ENCODE measurements at regions not wholly inside any gene's neighbourhood (a gene's known extent, or its start where the extent isn't known, plus 50 kb on each side); places are given as distances from the start of the nearest gene placed in this dataset.

- DNase-seq (ENCODE audit: low read depth), result no peak
- TF ChIP-seq CTCF (conservative IDR thresholded peaks at IDR 0.05; ENCODE audit: low read depth, low read length), result no peak
- H3K4me3 ChIP-seq (ENCODE audit: low read depth, low read length), result no peak overlapping the region
These were observed 146.7 kb upstream of the IQSEC1 start for GRCh38 chr3:13219902-13220296.

- TF ChIP-seq CTCF (conservative IDR thresholded peaks at IDR 0.05; ENCODE audit: low read depth, low read length), result no peak
- H3K4me3 ChIP-seq (ENCODE audit: low read depth, low read length), result no peak overlapping the region
- no peak for DNase-seq (ENCODE audit: low read depth)
These were observed 146.1 kb upstream of the IQSEC1 start for GRCh38 chr3:13219077-13219901.

- no peak for TF ChIP-seq CTCF (conservative IDR thresholded peaks at IDR 0.05; ENCODE audit: low read depth, low read length)
These were observed 145.3 kb upstream of the IQSEC1 start for GRCh38 chr3:13218541-13218908.

GRCh38 chr3:13217736-13218540 is 144.7 kb upstream of the IQSEC1 start:
- TF ChIP-seq CTCF (conservative IDR thresholded peaks at IDR 0.05; ENCODE audit: low read depth, low read length), result no peak
- H3K4me3 ChIP-seq (ENCODE audit: low read depth, low read length), result no peak overlapping the region
- DNase-seq (ENCODE audit: low read depth), result peak; percentile 92

More at GRCh38 chr3:13218541-13218908, 145.3 kb upstream of the IQSEC1 start:
- no peak for DNase-seq (ENCODE audit: low read depth)
- H3K4me3 ChIP-seq (ENCODE audit: low read depth, low read length), result no peak overlapping the region

- no peak for DNase-seq (ENCODE audit: low read depth)
- H3K4me3 ChIP-seq (ENCODE audit: low read depth, low read length), result no peak overlapping the region
- TF ChIP-seq CTCF (conservative IDR thresholded peaks at IDR 0.05; ENCODE audit: low read depth, low read length), result no peak
These were observed 144.0 kb upstream of the IQSEC1 start for GRCh38 chr3:13217253-13217652.

- H3K4me3 ChIP-seq (ENCODE audit: low read depth, low read length), result no peak overlapping the region
- TF ChIP-seq CTCF (conservative IDR thresholded peaks at IDR 0.05; ENCODE audit: low read depth, low read length), result no peak
- peak; percentile 61 for DNase-seq (ENCODE audit: low read depth)
These were observed 142.8 kb upstream of the IQSEC1 start for GRCh38 chr3:13215940-13216546.
